Adrenal gland (tissue), 9 donors: ENCODE measurements at regions not wholly inside any gene's neighbourhood (a gene's known extent, or its start where the extent isn't known, plus 50 kb on each side); places are given as distances from the start of the nearest gene placed in this dataset.

Source experiments
- DNase-seq, 7 donors: peaks; one replicate each; pipeline ENCODE4 v3.0.0-alpha.2; 2019 to 2020
- H3K27ac ChIP-seq, 5 donors: fragments of 200-600 bp; sonication (generic) in 4 of 5; 1 replicate in 3 of 5; 2 replicates in 2 of 5; pipeline versions ENCODE4 v1.5.1 to v1.8.0; 2016 to 2020; ENCODE audit warnings: mild to moderate bottlenecking in 1 of 5
- H3K27me3 ChIP-seq: fragments of 200-600 bp; 2 replicates; pipeline ENCODE4 v1.8.0; 2021
- H3K36me3 ChIP-seq, 2 donors: fragments of 200-600 bp; replicated peaks in 1 of 2; 1 replicate in 1 of 2; 2 replicates in 1 of 2; pipeline versions ENCODE4 v1.5.1 to v1.8.0; 2018 to 2022
- H3K4me1 ChIP-seq, 2 donors: fragments of 200-600 bp; replicated peaks in 1 of 2; 1 replicate in 1 of 2; 2 replicates in 1 of 2; pipeline versions ENCODE4 v1.5.1 to v1.8.0; 2018 to 2021
- H3K4me3 ChIP-seq, 4 donors: fragments of 200-600 bp; sonication (generic) in 3 of 4; one replicate each; pipeline ENCODE4 v1.5.1; 2016 to 2018
- H3K9me3 ChIP-seq, 3 donors: fragments of 200-600 bp; sonication (generic) in 1 of 3; replicated peaks in 1 of 3; 1 replicate in 2 of 3; 2 replicates in 1 of 3; pipeline versions ENCODE4 v1.5.1 to v1.8.0; 2016 to 2021
- CTCF ChIP-seq, 6 experiments: fragments of 450-650 bp in 4 of 6; fragments of 200-600 bp in 2 of 6; sonication (generic) in 1 of 6; IDR thresholded peaks; 1 replicate in 5 of 6; 2 replicates in 1 of 6; pipeline versions ENCODE4 v1.5.1 to v1.8.0; 2016 to 2021; ENCODE audit warnings: antibody characterized with exemption in 6 of 6, mild to moderate bottlenecking in 2 of 6, moderate library complexity in 1 of 6
- POLR2A ChIP-seq, 2 donors: fragments of 450-650 bp; IDR thresholded peaks; one replicate each; pipeline ENCODE4 v1.6.1; 2017; ENCODE audit warnings: antibody characterized with exemption in 2 of 2, mild to moderate bottlenecking in 2 of 2, moderate library complexity in 1 of 2
- WGBS, 4 donors: extraction: QIAGEN DNeasy Blood & Tissue Kit in 2 of 4; methylation state at CpG; one replicate each; pipeline versions ENCODE4 v1.1.5 to v1.1.7; 2013 to 2017; 5-methylcytosine and 5-hydroxymethylcytosine counted together
- intact Hi-C, 2 donors: fragments of 100-400 bp; cut with DNase I; formaldehyde crosslinking; loops; one replicate each; pipeline versions ENCODE4 v1.14.1 to v1.15.0; 2022 to 2023
- donor health status: healthy with polysubstance abuse.
- donor health status: Bipolar disorder and iron deficiency.
- donor health status: DM: yes; HTN: yes; CAD: no.
- donor health status: DM: no; HTN: no; CAD: no.
- donor health status: DM: no; HTN: no; CAD: no.

- no peaks in the 10 kb centered on the region for H3K9me3 ChIP-seq
- intact Hi-C loops, result no loop called here
- 47 to 55% (median 50%) methylated on average over 3 of the region's 3 CpGs for WGBS, 4 donors
- H3K27ac ChIP-seq, result no peak overlapping the region
- no peak overlapping the region for H3K4me3 ChIP-seq
- H3K36me3 ChIP-seq, result no peaks in the 10 kb centered on the region
- H3K4me1 ChIP-seq, result no peaks in the 10 kb centered on the region
- TF ChIP-seq POLR2A (IDR thresholded peaks at IDR 0.05) (no peak), CTCF (IDR thresholded peaks at IDR 0.05) (no peak)
- no peak for DNase-seq
- no peaks in the 10 kb centered on the region for H3K27me3 ChIP-seq
Measured at GRCh38 chr11:92678008-92678611, 291.3 kb upstream of the MTNR1B start.

GRCh38 chr11:92681586-92681985 is 287.9 kb upstream of the MTNR1B start:
- 58 to 77% (median 65%) methylated on average over 1 of the region's 1 CpG for WGBS, 4 donors
- no peak for TF ChIP-seq POLR2A (IDR thresholded peaks at IDR 0.05)

GRCh38 chr11:92682136-92682535 is 287.3 kb upstream of the MTNR1B start:
- DNase-seq, result no peak
- H3K4me1 ChIP-seq, result no peaks in the 10 kb centered on the region
- intact Hi-C loops, result no loop called here

More at GRCh38 chr11:92681586-92681985, 287.9 kb upstream of the MTNR1B start:
- H3K27me3 ChIP-seq, result no peaks in the 10 kb centered on the region
- H3K27ac ChIP-seq, result no peak overlapping the region
- intact Hi-C loops, result no loop called here
- no peak overlapping the region for H3K4me3 ChIP-seq
- no peaks in the 10 kb centered on the region for H3K4me1 ChIP-seq
- no peak for DNase-seq
- H3K36me3 ChIP-seq, result no peaks in the 10 kb centered on the region
- H3K9me3 ChIP-seq, result no peaks in the 10 kb centered on the region

GRCh38 chr11:92682952-92683351 is 286.5 kb upstream of the MTNR1B start:
- no peak overlapping the region for H3K27ac ChIP-seq
- H3K9me3 ChIP-seq, result no peaks in the 10 kb centered on the region
- H3K27me3 ChIP-seq, result no peaks in the 10 kb centered on the region
- H3K36me3 ChIP-seq, result no peaks in the 10 kb centered on the region
- 86 to 100% (median 96%) methylated on average over 1 of the region's 1 CpG for WGBS, 4 donors
- H3K4me1 ChIP-seq, result no peaks in the 10 kb centered on the region
- intact Hi-C loops, result no loop called here
- no peak for DNase-seq
- TF ChIP-seq POLR2A (IDR thresholded peaks at IDR 0.05) (no peak), CTCF (IDR thresholded peaks at IDR 0.05) (no peak)
- H3K4me3 ChIP-seq, result no peak overlapping the region

More at GRCh38 chr11:92682136-92682535, 287.3 kb upstream of the MTNR1B start:
- WGBS, 4 donors, result 82 to 91% (median 87%) methylated on average over 4 of the region's 4 CpGs
- Histone ChIP-seq H3K4me3 (no peak overlapping the region), H3K27ac (no peak overlapping the region), H3K36me3 (no peaks in the 10 kb centered on the region), H3K9me3 (no peaks in the 10 kb centered on the region), H3K27me3 (no peaks in the 10 kb centered on the region)
- no peak for TF ChIP-seq CTCF (IDR thresholded peaks at IDR 0.05)
- TF ChIP-seq POLR2A (IDR thresholded peaks at IDR 0.05), result no peak

- WGBS, 4 donors, result 71 to 86% (median 80%) methylated on average over 2 of the region's 2 CpGs
- H3K36me3 ChIP-seq, result no peaks in the 10 kb centered on the region
- DNase-seq, result no peak
- H3K4me1 ChIP-seq, result no peaks in the 10 kb centered on the region
- no peaks in the 10 kb centered on the region for H3K9me3 ChIP-seq
- TF ChIP-seq CTCF (IDR thresholded peaks at IDR 0.05) (no peak), POLR2A (IDR thresholded peaks at IDR 0.05) (no peak)
- H3K4me3 ChIP-seq, result no peak overlapping the region
- intact Hi-C loops, result no loop called here
- no peaks in the 10 kb centered on the region for H3K27me3 ChIP-seq
- no peak overlapping the region for H3K27ac ChIP-seq
Measured at GRCh38 chr11:92685049-92685448, 284.4 kb upstream of the MTNR1B start.
